ENCODE measurements at regions not wholly inside any gene's neighbourhood (a gene's known extent, or its start where the extent isn't known, plus 50 kb on each side); places are given as distances from the start of the nearest gene placed in this dataset.

DNA sequence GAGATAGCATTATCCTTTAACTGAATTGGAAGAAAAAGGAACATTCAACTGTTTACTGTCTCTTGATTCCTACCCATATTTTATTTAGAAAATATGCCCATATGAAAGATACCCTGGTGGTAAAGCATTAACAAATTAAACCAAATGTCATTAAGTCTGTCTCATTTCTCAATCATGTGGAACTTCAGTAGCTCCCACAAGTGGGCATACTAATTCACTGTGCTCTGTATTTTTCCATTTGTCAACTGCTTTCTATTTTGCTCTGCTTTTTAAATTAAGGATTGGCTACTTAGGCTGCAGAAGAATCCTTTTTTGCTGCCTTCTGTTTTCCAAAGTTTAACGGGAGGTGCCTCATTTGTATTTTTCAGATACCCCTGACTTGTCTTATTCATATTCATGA lies 77.2 kb downstream of the DDIT4L start:
- TF ChIP-seq POLR2AphosphoS5 (IDR thresholded peaks at IDR 0.05; ENCODE audit: low read depth, low read length) (no peak), CTCF (IDR thresholded peaks at IDR 0.05) (no peak), SIN3A (IDR thresholded peaks at IDR 0.05; ENCODE audit: borderline replicate concordance, insufficient read depth, low read depth, low read length) (no peak), TCF7L2 (IDR thresholded peaks at IDR 0.05; ENCODE audit: low read depth, low read length) (no peak), REST (IDR thresholded peaks at IDR 0.05; ENCODE audit: insufficient read depth in 1 of 2, low read depth in 2 of 2, low read length in 1 of 2) (no peak)
